Activated T-cell treated with anti-CD3 and anti-CD28 coated beads for 4 hours (primary cell): ENCODE measurements at regions not wholly inside any gene's neighbourhood (a gene's known extent, or its start where the extent isn't known, plus 50 kb on each side); places are given as distances from the start of the nearest gene placed in this dataset.
"Not testable (repeated sequence)": the region's sequence is repeated elsewhere in the genome, so short reads cannot be mapped to it uniquely, and the experiment has no call there.

ENCODE experiments used
- DNase-seq: peaks from one replicate; pipeline ENCODE4 v3.0.0-alpha.2; 2020

DNA sequence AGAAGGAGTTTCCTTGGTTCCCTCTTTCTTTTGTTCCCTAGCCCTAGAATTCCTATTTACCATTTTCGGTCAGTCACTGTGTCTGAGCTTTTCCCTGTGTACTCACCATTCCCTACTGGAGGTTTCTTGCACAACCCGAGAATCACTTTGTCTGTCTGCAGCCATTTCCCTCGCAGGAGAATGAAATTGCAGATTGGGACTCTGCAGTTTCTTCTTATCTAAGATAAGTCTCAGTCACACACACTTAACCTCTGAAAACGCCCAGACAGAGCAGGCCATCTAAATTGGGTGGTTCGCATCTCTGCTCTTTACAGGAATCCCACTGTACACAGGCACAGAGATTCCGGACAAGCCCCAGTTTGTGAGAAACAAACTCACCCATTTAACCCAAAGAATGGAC, 58.6 kb upstream of the CNTNAP2 start:
- DNase-seq = no peak

GRCh38 chr7:146054909-146055308, 61.7 kb upstream of the CNTNAP2 start:
- DNase-seq = no peak

DNA sequence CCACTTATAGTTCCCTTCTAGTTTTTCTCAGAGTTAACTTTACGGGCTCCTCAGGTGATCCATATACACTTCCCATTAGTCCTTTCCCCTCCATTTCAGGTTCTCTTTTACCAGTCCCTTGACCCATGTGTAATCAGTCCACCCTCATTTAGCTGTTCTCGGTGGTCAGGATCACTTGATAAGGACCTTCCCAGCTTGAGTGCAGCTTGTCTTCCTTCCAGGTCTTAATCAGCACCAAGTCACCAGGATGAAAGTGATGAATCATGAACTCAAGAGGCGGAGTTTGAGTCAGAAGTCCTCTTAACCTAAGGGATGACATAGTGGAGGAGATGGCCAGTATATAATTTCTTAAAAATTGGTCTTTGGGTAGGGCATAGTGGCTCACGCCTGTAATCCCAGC, 63.1 kb upstream of the CNTNAP2 start:
- no peak for DNase-seq

DNA sequence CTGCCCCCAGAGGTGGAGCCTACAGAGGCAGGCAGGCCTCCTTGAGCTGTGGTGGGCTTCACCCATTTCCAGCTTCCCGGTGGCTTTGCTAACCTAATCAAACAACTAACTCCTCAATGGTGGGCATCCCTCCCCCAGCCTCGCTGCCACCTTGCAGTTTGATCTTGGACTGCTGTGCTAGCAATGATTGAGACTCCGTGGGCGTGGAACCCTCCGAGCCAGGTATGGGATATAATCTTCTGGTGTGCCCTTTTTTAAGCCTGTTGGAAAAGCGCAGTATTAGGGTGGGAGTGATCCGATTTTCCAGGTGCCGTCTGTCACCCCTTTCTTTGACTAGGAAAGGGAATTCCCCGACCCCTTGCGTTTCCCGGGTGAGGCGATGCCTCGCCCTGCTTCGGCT, 73.3 kb upstream of the CNTNAP2 start:
- not testable (repeated sequence) for DNase-seq

DNA sequence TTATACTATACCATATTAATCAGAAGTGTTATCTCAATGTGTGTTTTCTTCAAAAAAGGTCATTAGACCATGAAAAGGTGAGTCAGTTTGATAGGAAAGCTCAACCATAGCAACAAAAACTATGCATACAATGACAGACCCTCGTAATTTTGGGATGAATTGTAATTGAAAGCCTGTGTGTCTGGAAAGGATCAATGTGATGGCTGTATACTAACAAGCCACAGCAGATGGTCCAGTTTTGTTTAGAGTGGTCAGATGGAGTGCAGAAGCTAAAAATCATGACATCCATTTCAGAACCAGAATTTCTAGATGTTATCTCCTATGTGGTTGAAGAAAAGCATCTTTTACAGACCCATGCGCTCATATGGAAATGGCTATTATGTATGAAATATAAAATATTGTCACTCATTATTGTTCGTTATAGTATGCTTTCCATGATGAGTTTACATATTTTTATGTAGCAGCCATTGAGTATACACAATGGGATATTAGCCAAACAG, 88.3 kb upstream of the CNTNAP2 start:
- no peak for DNase-seq

GRCh38 chr7:146027243-146027642, 89.4 kb upstream of the CNTNAP2 start:
- DNase-seq = no peak

DNA sequence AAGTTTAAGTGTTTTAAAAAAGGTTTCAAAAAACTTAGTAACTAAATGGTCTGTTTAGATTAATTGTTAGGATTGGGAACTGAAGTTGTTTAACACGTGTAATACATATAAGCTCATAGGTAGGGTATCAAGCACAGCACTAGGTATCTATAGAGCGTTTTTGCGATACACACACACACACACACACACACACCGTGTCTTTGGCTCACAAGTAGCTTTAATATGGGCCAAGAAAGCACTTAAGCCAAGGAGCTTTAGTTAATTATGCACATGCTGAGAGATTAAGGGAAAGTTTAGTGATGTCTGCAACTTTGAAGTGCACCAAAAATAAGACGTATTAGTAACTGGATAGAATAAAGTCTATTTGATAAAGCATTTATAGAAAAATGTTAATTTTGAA, 93.8 kb upstream of the CNTNAP2 start:
- no peak for DNase-seq

- DNase-seq = not testable (repeated sequence)
These were observed 97.3 kb upstream of the CNTNAP2 start for GRCh38 chr7:146019041-146020004.

- DNase-seq = not testable (repeated sequence)
These were observed 99.2 kb upstream of the CNTNAP2 start for GRCh38 chr7:146017366-146017765.

GRCh38 chr7:146014154-146014553, 102.4 kb upstream of the CNTNAP2 start:
- DNase-seq = not testable (repeated sequence)

DNA sequence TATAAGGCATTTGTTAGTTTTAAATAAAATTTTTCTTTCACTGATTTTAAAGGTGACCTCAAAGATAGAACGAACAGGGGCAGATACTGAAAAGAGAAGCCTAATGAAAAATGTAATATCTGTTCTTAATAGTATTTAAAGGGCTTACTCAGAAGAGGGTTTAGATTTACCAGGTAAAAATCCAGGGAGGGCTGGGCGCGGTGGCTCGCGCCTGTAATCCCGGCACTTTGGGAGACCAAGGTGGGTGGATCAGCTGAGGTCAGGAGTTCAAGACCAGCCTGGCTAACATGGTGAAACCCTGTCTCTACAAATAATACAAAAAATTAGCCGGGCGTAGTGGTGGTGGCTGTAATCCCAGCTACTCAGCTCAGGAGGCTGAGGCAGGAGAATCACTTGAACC, 108.3 kb upstream of the CNTNAP2 start:
- no peak for DNase-seq

GRCh38 chr7:146004805-146005204, 111.8 kb upstream of the CNTNAP2 start:
- DNase-seq = no peak

DNA sequence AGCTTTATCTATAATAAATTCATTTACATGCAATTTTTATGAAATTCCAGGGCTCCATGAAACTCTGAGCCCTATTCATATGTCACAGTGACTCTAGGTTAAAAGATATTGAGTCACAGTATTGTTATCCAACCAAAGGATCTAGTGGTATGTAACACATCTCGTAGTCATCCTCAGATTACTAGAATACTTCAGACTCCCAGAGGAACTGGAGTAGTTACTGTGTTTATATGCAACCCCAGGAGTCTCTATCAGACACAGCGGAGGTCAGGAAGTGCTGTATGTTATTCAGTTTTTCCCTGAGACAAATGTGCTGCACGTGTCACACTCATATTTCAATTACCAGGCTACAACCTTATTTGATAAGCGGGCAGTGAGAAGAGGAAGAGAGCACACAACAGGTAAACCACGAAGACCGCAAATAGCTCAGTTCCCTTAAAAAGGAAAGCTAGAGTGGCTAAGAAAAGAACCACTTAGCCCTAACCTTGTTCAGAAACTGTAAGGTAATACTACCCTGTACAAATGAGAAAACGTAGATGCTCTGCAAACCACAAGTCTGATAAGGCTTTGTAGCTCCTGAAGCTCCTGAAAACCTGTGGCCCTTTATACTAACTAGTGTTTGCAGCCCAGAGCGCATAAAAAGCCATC, 114.0 kb upstream of the CNTNAP2 start:
- no peak for DNase-seq

GRCh38 chr7:146002008-146002407, 114.6 kb upstream of the CNTNAP2 start:
- DNase-seq = no peak

- DNase-seq = no peak
These were observed 115.7 kb upstream of the CNTNAP2 start for GRCh38 chr7:146000882-146001281.

GRCh38 chr7:145989469-145989868, 127.1 kb upstream of the CNTNAP2 start:
- DNase-seq = no peak

DNA sequence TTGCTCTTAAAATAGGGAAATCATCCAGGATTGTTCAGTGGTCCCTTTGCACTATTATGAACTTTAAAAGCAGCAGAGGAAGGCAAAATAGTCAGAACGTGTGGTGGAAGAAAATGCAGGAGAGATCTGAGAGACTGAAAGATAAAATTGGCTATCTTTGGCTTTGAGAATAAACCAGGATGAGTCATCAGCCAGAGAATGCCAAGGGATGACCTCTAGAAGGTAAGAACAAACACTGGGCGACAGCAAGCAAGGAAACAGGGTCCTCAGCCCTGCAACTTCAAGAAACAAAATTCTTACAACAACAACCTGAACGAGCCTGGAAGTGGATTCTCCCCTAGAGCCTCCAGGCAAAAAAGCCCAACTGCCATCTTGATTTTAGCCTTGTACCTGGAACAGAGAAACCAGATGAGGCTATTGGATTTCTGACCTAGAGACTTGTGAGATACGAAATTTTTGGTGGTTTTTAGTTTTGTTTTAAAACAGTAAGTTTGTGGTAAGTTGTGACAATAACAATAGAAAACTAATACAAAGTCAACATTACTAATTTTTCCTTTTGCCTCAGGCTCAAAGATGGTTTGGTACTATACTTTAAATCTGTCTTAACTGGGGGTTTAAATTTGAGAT, 130.2 kb upstream of the CNTNAP2 start:
- DNase-seq = no peak

DNA sequence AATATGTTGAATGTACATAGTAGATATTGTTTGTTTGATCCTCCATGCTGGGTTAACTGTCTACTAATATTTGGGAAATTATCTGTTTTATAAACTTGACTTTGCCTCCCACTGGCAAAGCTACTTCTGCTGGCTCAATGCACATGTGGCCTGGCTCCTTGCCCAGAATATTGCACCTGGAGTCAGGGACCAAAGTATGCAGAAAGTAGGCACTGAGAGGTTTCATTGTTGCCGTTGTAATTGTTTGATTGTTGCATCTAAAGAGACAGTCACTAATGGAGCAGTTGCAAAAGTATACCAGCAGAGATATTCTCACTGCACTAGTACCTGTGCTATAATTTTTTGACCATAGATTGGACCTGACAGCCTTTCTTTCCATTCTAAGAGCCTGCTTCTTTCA, 137.8 kb upstream of the CNTNAP2 start:
- no peak for DNase-seq

- no peak for DNase-seq
These were observed 156.6 kb upstream of the CNTNAP2 start for GRCh38 chr7:145959981-145960380.

GRCh38 chr7:145957160-145957890, 159.3 kb upstream of the CNTNAP2 start:
- no peak for DNase-seq

DNA sequence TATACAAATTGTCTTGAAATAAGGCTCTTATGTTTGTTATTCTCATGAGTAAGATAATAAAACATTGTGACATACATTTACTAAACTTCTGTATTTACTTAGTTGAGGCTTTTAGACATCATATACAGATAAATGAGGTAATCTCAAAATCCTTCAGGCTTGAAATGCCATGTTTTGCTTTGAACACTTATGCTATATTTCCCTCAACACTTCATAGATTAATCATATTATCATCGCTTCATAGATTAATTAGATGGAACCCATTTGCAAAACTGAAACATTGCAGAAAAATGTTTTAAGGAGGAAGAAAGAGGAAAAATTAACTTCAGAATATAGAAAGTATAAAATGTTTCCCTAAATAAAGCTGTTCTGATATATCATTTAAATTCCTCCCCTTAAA, 165.0 kb upstream of the CNTNAP2 start:
- no peak for DNase-seq

DNA sequence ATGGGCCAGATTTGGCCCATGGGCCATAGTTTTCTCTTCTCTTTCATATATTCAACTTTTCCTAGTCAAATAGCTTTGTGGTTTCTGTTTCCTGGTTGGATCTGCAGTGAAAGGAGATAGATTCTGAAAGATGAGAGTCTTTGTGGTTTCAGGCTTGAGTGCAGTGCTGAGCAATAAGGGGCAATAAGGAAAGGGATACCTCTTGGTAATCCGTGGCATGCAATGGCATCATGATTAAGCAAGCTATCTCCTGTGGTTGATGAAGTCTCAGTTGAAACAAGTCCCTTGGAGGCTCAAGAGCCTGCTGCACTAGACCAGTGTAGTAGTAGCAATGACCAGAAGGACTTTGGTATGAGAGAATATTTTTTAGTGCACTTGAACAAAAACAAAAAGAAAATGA, 187.7 kb upstream of the CNTNAP2 start:
- DNase-seq = no peak

DNA sequence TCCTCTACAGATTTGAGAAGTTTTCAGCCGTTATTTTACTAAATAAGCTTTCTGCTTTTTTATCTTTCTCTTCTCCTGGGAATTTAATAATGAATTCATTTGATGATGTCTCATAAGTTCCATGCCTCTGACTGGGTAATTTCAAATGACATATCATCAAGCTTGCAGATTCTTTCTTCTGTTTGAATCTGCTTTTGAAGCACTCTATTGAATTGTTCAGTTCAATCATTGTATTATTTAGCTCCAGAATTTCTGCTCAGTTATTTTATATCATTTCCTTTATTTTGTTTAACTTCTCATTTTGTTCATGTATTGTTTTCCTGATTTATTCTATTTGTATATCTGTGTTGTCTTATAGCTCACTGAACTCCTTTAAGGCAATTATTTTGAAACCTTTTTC, 196.9 kb upstream of the CNTNAP2 start:
- DNase-seq = no peak
